Suprapubic skin (tissue), 4 donors: ENCODE measurements at regions not wholly inside any gene's neighbourhood (a gene's known extent, or its start where the extent isn't known, plus 50 kb on each side); places are given as distances from the start of the nearest gene placed in this dataset.

Source experiments
- CTCF ChIP-seq, 2 donors: fragments of 200-600 bp in 1 of 2; fragments of 450-650 bp in 1 of 2; sonication (generic) in 1 of 2; IDR thresholded peaks; one replicate each; pipeline ENCODE4 v1.5.1; 2016 to 2019; ENCODE audit warnings: antibody characterized with exemption in 2 of 2, mild to moderate bottlenecking in 1 of 2, moderate library complexity in 1 of 2
- EP300 ChIP-seq: sonication (generic); formaldehyde crosslinking; IDR thresholded peaks from one replicate; pipeline ENCODE4 v1.6.1; 2017; ENCODE audit warnings: antibody characterized with exemption
- POLR2AphosphoS5 ChIP-seq, 3 donors: sonication (generic); formaldehyde crosslinking; IDR thresholded peaks; one replicate each; pipeline ENCODE4 v1.6.1; 2017; ENCODE audit warnings: antibody characterized with exemption in 3 of 3

DNA sequence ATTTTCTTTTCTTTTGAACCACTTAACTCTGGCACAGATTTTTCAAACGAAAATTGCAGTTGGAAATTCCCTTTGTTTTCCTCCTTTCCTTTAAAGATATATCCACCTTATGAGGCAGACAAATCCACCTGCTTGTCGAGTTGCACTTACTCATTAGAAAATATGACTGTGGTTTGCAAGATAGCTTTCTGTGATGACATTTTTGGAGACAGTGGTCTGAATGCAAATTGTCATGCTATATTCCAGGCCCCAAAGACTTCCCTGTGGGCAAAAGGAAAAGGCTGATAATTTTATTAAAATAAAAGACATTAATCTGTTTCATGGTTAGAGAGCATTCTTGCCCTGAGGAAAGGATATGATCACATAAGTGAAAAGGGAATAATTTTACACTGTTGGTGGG, 120.6 kb downstream of the TNFSF18 start:
- TF ChIP-seq CTCF (IDR thresholded peaks at IDR 0.05): no peak
- TF ChIP-seq POLR2AphosphoS5 (IDR thresholded peaks at IDR 0.05): no peak
- no peak for TF ChIP-seq EP300
